ENCODE measurements at regions not wholly inside any gene's neighbourhood (a gene's known extent, or its start where the extent isn't known, plus 50 kb on each side); places are given as distances from the start of the nearest gene placed in this dataset.

DNA sequence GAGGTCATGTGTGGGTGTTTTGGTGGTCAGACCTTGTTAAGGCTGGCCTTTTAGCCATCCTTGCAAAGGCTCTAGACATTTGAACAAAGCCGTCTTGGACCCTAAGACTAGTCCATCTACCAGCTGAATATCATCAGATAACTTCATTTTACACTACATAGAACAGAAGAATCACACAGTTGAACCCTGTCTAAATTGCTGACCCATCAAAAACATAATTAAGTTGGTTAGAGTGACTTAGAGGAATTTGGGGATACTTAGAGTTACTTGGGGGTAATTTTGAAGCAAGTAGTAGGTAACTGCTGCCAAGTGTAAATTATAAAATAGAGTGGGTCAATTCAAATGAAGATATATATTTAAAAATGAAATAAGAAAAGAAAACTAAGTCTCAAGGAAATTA, 102.9 kb upstream of the ADGRL4 start:
- H3K9me3 ChIP-seq: no peaks in the 10 kb centered on the region

DNA sequence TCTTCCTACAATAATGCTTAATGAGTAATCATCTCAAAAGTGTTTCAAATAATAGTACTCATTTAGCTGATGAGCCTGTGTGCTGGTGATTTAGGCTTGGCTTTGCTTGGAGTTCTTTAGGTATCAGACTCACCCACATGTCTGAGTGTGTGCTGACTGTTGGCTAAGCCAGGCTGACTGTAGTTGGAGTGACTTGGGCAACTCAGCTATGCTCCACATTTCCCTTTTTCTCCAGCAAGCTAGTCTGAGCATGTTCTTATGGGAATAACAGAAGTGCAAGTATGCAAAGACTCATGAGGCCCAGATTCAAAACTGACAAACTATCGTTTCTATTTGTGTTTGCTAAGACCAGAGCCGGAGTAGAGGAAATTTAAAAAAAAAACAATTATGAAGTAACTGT, 99.0 kb upstream of the ADGRL4 start:
- Histone ChIP-seq H3K36me3 (no peaks in the 10 kb centered on the region), H3K4me3 (ENCODE audit: low read depth in 1 of 2, low read length in 1 of 2) (no peak overlapping the region), H3K27me3 (no peaks in the 10 kb centered on the region), H3K27ac (no peak overlapping the region), H3K4me1 (ENCODE audit: control insufficient read depth in 1 of 2, insufficient read depth in 1 of 2, low read depth in 1 of 2, low read length in 1 of 2) (no peaks in the 10 kb centered on the region), H3K9me3 (no peaks in the 10 kb centered on the region)
- TF ChIP-seq, protein P1, sequence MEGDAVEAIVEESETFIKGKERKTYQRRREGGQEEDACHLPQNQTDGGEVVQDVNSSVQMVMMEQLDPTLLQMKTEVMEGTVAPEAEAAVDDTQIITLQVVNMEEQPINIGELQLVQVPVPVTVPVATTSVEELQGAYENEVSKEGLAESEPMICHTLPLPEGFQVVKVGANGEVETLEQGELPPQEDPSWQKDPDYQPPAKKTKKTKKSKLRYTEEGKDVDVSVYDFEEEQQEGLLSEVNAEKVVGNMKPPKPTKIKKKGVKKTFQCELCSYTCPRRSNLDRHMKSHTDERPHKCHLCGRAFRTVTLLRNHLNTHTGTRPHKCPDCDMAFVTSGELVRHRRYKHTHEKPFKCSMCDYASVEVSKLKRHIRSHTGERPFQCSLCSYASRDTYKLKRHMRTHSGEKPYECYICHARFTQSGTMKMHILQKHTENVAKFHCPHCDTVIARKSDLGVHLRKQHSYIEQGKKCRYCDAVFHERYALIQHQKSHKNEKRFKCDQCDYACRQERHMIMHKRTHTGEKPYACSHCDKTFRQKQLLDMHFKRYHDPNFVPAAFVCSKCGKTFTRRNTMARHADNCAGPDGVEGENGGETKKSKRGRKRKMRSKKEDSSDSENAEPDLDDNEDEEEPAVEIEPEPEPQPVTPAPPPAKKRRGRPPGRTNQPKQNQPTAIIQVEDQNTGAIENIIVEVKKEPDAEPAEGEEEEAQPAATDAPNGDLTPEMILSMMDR (IDR thresholded peaks at IDR 0.05): no peak

More for the DNA sequence above, 102.9 kb upstream of the ADGRL4 start:
- TF ChIP-seq, protein P1 (IDR thresholded peaks at IDR 0.05): no peak
- Histone ChIP-seq H3K36me3 (no peaks in the 10 kb centered on the region), H3K4me3 (ENCODE audit: low read depth in 1 of 2, low read length in 1 of 2) (no peak overlapping the region), H3K27ac (no peak overlapping the region), H3K27me3 (no peaks in the 10 kb centered on the region), H3K4me1 (ENCODE audit: control insufficient read depth in 1 of 2, insufficient read depth in 1 of 2, low read depth in 1 of 2, low read length in 1 of 2) (no peaks in the 10 kb centered on the region)

DNA sequence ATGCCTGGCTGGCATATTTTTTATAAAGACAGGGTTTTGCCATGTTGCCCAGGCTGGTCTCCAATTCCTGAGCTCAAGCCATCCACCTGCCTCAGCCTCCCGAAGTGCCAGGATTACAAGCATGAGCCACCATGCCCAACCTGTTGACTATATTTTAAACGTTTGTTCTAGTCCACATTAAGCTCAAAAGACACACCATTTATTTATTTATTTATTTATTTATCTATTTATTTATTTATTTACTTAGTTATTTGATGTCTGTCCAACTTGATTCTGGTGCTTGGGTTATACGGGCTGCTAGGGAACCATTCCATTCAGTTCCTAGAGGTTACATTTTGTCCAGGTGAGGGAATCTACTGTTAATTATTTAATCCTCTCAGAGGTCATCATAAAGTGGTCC, 98.1 kb upstream of the ADGRL4 start:
- H3K4me3 ChIP-seq (ENCODE audit: low read depth in 1 of 2, low read length in 1 of 2): no peak overlapping the region
- no peak overlapping the region for H3K27ac ChIP-seq
- TF ChIP-seq, protein P1 (IDR thresholded peaks at IDR 0.05): no peak
- H3K9me3 ChIP-seq: no peaks in the 10 kb centered on the region
- no peaks in the 10 kb centered on the region for H3K36me3 ChIP-seq
- no peaks in the 10 kb centered on the region for H3K27me3 ChIP-seq
- no peaks in the 10 kb centered on the region for H3K4me1 ChIP-seq (ENCODE audit: control insufficient read depth in 1 of 2, insufficient read depth in 1 of 2, low read depth in 1 of 2, low read length in 1 of 2)

DNA sequence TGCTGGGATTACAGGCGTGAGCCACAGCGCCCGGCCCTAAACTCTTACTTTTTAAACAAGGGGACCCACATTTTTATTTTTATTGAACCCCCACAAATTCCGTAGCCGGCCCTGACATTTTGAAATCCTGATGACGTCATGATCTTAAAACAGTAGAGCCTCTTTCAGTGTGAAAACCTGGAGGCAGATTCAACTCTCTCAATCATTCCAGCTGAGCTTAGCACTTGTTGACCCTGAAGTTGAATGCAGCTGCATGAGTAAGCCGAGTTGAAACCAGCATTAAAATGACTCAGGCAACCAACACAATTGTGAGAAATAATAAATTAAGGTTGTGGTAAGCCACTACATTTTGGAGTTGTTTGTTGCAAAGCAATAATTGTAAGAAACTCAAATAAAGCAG, 93.9 kb upstream of the ADGRL4 start:
- H3K4me3 ChIP-seq (ENCODE audit: low read depth in 1 of 2, low read length in 1 of 2): no peak overlapping the region
- H3K27me3 ChIP-seq: no peaks in the 10 kb centered on the region
- TF ChIP-seq, protein P1 (IDR thresholded peaks at IDR 0.05): no peak
- no peaks in the 10 kb centered on the region for H3K9me3 ChIP-seq
- H3K36me3 ChIP-seq: no peaks in the 10 kb centered on the region
- no peaks in the 10 kb centered on the region for H3K4me1 ChIP-seq (ENCODE audit: control insufficient read depth in 1 of 2, insufficient read depth in 1 of 2, low read depth in 1 of 2, low read length in 1 of 2)
- no peak overlapping the region for H3K27ac ChIP-seq

DNA sequence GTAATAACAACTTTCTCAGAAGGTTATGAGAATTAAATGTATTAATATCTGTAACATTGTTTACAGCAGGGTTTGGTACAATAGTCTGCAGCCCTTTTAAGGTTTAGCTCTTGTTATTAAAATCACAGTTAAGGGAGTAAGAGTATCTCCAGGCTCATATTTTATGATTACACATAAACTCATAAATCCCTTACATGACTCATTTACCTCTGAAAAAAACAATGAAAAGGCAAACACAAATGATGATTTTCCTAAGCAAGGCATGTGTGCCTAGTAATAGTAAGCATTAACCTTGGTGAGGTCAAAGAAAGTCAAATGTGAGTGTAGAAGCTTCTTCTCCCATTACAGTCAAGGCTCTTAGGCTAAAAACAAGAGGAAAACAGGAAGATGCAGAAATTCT, 84.5 kb upstream of the ADGRL4 start:
- TF ChIP-seq, protein P1 (IDR thresholded peaks at IDR 0.05): no peak
- H3K9me3 ChIP-seq: no peaks in the 10 kb centered on the region
- no peaks in the 10 kb centered on the region for H3K27me3 ChIP-seq
- no peak overlapping the region for H3K4me3 ChIP-seq (ENCODE audit: low read depth in 1 of 2, low read length in 1 of 2)
- no peak overlapping the region for H3K27ac ChIP-seq
- no peaks in the 10 kb centered on the region for H3K4me1 ChIP-seq (ENCODE audit: control insufficient read depth in 1 of 2, insufficient read depth in 1 of 2, low read depth in 1 of 2, low read length in 1 of 2)
- no peaks in the 10 kb centered on the region for H3K36me3 ChIP-seq

DNA sequence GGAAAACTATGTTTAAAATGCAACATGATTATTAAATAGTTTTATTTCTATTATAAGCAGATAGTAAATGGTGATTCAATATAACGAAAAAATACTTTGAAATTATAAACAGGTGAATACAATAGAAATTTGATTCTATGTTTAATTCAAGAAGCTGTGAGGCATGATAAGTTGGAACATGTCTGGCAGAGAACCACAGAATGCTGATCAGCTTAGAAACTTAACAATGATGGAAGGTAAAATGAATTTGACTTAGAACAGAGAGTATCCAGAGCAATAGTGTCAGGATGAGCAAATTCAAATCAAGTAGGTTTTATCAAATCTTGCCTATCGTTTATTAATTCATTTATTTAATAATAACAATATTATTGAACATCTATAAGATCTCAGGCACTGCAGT, 83.4 kb upstream of the ADGRL4 start:
- Histone ChIP-seq H3K9me3 (no peaks in the 10 kb centered on the region), H3K27me3 (no peaks in the 10 kb centered on the region), H3K27ac (no peak overlapping the region), H3K4me3 (ENCODE audit: low read depth in 1 of 2, low read length in 1 of 2) (no peak overlapping the region), H3K36me3 (no peaks in the 10 kb centered on the region), H3K4me1 (ENCODE audit: control insufficient read depth in 1 of 2, insufficient read depth in 1 of 2, low read depth in 1 of 2, low read length in 1 of 2) (no peaks in the 10 kb centered on the region)
- TF ChIP-seq, protein P1 (IDR thresholded peaks at IDR 0.05): no peak

Data from neutrophil (primary cell).